Kidney capillary endothelial cell (primary cell): ENCODE measurements at regions not wholly inside any gene's neighbourhood (a gene's known extent, or its start where the extent isn't known, plus 50 kb on each side); places are given as distances from the start of the nearest gene placed in this dataset.
"Not testable (repeated sequence)": the region's sequence is repeated elsewhere in the genome, so short reads cannot be mapped to it uniquely, and the experiment has no call there.

Experiments used
- DNase-seq: peaks from one replicate; pipeline ENCODE4 v3.0.0-alpha.2; 2018; ENCODE audit warnings: low spot score

GRCh38 chr4:137468836-137469235 lies 63.5 kb downstream of the PCDH18 start:
- DNase-seq: no peak

DNA sequence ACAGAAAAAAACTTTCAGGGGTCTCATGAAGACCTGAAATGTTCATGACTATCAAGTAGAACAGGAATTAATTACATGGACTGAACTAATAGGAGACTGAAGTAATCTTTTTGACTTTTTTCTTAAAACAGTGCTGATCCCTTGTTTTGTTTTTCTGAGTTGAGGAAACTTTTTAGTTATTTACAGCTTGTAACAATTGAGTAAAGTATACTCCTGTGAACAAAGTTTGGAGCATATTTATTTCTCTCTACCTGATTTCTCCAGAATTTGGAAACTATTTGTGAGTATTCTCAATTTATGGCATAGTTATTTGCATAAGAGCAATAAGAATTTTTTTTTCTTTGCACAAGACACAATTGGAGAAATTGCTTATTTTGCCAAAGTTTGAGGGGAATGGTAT lies 64.8 kb downstream of the PCDH18 start:
- DNase-seq: no peak

DNA sequence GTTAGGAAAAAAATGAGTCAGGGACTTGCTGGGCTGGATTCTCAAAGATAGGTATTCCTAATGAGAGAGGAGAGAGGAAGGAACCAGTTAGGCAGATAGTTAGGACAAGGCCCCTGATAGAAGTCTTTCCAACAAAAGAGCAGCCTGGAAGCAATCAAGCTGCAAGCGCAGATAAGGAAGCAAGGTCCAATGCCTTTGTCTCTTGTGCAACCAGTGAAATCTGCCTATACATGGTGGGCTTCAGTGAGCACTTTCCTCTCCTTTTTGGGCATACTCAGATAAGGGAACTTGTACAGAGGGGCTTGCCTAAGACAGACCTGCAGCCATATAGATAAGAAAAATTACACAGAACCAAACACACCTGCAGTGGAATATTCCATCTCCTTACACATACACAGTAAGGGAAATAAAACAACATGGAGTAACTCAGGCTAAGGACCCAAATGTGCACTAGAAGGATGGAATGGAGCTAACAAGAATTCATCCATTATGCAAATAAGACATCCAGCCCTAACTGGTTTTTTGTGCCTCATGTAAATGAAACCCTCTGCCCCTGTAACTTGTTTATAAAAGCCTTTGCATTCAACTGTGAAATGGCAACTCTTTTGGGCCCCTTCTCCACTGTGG lies 68.8 kb downstream of the PCDH18 start:
- no peak for DNase-seq

DNA sequence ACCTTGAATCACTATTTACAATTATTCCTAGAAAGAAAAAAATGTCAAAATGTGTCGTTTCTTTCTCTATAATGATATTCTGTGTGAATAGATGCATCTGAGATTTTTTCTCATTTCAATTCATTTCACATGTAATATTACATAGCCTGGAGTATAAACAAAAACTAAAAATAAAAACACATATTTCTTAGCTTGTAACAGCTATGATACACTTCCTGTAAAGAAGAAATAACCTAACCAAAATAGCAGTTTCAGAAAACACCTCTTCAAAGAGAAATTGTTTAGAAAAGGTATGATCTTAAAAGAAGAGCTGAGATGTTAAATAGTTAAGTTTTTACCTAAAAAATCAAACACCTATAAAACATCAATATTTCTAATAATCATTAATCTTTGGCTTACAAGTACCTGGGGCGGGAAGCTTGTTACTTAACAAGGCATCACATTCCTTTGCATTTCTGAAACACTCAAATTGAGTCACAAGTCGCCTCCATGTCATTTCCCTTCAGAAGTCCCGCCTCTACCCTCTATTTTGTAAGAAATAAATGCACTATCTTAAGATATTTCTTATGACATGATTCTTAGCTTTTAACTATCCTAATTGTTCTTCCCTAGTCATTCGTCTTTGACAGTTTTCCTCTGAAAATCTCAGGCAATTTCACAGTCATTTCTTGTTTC lies 76.5 kb downstream of the PCDH18 start:
- no peak for DNase-seq

- no peak for DNase-seq
These were observed 77.5 kb downstream of the PCDH18 start for GRCh38 chr4:137454767-137455166.

- no peak for DNase-seq
These were observed 79.5 kb downstream of the PCDH18 start for GRCh38 chr4:137452799-137453198.

GRCh38 chr4:137451172-137451825 lies 81.0 kb downstream of the PCDH18 start:
- DNase-seq: no peak

- no peak for DNase-seq
These were observed 83.9 kb downstream of the PCDH18 start for GRCh38 chr4:137448402-137448801.

DNA sequence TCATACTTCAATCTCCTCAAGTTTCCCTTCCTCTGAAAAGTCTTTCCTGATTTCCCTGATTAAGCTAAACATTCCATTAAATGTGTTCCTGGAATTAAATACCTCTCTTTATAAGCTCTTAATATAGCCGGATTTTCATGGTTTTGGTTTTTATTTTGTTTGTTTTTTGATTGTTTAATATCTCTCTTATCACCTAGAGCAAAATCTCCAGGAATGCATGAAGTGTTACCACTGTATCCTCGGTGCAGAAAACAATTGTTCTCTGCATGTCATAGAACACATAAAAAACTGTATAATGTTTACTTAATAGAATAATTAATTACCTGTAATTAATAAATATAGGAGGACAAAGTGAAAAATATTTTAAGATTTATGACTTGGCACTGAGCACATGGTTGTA lies 86.2 kb downstream of the PCDH18 start:
- no peak for DNase-seq

DNA sequence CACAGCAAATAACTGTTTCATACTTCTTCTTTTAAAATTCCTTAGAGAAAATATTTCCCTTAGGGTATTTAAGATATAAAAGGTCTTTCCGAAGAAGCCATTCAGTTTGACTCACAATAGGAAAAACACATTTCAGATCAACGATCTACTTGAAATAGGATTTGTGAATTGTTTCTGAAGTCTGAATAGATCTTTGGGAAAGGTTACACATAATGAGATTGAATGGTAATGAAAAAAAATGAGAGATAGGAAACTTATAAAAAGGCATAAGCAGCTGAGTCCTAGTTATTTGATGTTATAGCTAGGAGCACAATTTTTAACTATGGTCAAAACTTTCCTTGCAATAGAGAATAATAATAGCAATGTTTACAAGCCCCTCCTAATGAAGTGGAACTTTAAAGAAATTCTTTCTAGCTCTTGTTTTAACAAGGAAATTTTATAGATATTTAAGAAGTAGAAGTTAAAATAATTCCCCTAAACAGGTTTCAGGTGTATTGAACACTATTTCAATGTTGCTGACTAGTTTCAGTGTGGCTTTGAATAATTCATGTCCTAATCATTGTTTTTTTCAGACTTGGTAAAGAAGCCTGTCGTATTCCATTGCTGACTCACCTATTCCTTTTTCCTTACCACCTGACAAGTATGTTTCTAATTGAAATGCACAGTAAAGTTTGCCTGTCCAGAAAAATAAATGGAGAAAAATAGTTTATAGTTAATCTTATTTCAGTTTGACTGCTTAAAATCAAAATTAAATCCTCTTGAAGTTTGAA lies 89.1 kb downstream of the PCDH18 start:
- no peak for DNase-seq

- DNase-seq: no peak
These were observed 99.6 kb downstream of the PCDH18 start for GRCh38 chr4:137432446-137433311.

- DNase-seq: no peak
These were observed 102.1 kb downstream of the PCDH18 start for GRCh38 chr4:137430171-137430570.

GRCh38 chr4:137427411-137427810 lies 104.9 kb downstream of the PCDH18 start:
- DNase-seq: no peak

GRCh38 chr4:137425281-137425680 lies 107.0 kb downstream of the PCDH18 start:
- DNase-seq: no peak

- no peak for DNase-seq
These were observed 109.6 kb downstream of the PCDH18 start for GRCh38 chr4:137422666-137423065.

GRCh38 chr4:137421796-137422195 lies 110.5 kb downstream of the PCDH18 start:
- no peak for DNase-seq

DNA sequence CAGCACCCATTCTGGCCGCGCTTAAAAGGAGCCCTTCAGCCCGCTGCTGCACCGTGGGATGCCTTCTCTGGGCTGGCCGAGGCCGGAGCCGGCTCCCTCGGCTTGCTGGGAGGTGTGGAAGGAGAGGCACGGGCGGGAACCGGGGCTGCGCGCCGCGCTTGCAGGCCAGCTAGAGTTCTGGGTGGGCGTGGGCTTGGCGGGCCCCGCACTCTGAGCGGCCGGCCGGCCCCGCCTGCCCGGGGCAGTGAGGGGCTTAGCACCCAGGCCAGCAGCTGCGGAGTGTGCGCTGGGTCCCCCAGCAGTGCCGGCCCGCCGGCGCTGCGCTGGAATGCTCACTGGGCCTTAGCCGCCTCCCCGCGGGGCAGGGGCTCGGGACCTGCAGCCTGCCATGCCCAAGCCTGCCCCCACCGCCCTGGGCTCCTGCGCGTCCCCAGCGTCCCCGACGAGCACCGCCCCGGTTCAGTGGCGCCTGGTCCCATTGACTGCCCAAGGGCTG lies 111.3 kb downstream of the PCDH18 start:
- DNase-seq: no peak

GRCh38 chr4:137417676-137418075 lies 114.6 kb downstream of the PCDH18 start:
- DNase-seq: no peak

DNA sequence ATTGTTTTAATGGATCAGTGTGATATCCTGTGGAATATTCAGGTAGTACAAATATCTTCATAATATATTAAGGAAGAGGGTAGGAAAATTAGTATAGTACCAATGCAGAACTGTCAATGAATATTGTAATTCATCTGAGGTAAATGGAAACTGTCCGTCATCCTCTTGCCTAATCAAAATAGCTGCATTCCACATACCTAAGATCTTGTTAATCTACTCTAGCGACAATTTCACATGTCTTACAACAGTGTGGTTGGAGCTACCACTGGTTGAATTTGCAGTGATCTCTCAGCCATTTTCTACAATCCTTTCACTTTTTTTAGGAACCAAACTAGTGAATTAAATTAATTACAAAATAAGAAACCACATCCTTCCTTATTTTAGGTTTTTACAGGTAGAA lies 117.5 kb downstream of the PCDH18 start:
- DNase-seq: no peak

- DNase-seq: no peak
These were observed 123.6 kb downstream of the PCDH18 start for GRCh38 chr4:137408527-137409177.

GRCh38 chr4:137405833-137406232 lies 126.5 kb downstream of the PCDH18 start:
- not testable (repeated sequence) for DNase-seq
